ENCODE measurements at regions not wholly inside any gene's neighbourhood (a gene's known extent, or its start where the extent isn't known, plus 50 kb on each side); places are given as distances from the start of the nearest gene placed in this dataset.
A peak's percentile ranks its signal among the peaks of the same experiment; 100 is the strongest.
"Not testable (repeated sequence)": the region's sequence is repeated elsewhere in the genome, so short reads cannot be mapped to it uniquely, and the experiment has no call there.

- no peak overlapping the region for H3K4me3 Mint-ChIP-seq
Observed at GRCh38 chr1:73854527-73854926, 343.4 kb downstream of the LRRIQ3 start.

DNA sequence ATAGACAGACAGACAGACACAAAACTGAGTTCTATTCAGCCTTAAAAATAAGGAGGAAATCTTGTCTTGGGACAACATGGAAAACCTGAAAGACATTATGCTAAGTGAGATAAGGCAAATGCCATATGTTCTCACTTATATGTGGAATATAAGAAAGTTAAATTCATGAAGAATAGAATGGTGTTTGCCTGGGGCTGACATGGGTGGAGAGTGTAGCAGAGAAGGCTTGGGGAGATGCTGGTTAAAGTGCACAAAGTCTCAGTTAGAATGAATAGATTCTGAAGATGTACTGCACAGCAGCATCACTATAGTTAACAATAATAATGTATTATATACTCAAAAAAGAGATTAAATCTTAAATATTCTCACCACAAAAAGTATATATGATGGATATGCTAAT lies 355.5 kb downstream of the LRRIQ3 start:
- Mint-ChIP-seq H3K27ac (no peak overlapping the region), H3K4me3 (no peak overlapping the region), H3K27me3 (ENCODE audit: low read depth) (no peaks in the 10 kb centered on the region), H3K9me3 (no peaks in the 10 kb centered on the region), H3K36me3 (ENCODE audit: low read depth) (no peaks in the 10 kb centered on the region), H3K4me1 (no peaks in the 10 kb centered on the region)
- TF ChIP-seq, protein P1, sequence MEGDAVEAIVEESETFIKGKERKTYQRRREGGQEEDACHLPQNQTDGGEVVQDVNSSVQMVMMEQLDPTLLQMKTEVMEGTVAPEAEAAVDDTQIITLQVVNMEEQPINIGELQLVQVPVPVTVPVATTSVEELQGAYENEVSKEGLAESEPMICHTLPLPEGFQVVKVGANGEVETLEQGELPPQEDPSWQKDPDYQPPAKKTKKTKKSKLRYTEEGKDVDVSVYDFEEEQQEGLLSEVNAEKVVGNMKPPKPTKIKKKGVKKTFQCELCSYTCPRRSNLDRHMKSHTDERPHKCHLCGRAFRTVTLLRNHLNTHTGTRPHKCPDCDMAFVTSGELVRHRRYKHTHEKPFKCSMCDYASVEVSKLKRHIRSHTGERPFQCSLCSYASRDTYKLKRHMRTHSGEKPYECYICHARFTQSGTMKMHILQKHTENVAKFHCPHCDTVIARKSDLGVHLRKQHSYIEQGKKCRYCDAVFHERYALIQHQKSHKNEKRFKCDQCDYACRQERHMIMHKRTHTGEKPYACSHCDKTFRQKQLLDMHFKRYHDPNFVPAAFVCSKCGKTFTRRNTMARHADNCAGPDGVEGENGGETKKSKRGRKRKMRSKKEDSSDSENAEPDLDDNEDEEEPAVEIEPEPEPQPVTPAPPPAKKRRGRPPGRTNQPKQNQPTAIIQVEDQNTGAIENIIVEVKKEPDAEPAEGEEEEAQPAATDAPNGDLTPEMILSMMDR (IDR thresholded peaks at IDR 0.05; ENCODE audit: unreplicated experiment in 3 of 3) = no peak

More at GRCh38 chr1:73854527-73854926, 343.4 kb downstream of the LRRIQ3 start:
- no peaks in the 10 kb centered on the region for H3K4me1 Mint-ChIP-seq
- TF ChIP-seq, protein P1 (IDR thresholded peaks at IDR 0.05; ENCODE audit: unreplicated experiment in 3 of 3) = no peak
- H3K36me3 Mint-ChIP-seq (ENCODE audit: low read depth) = no peaks in the 10 kb centered on the region
- H3K9me3 Mint-ChIP-seq = no peaks in the 10 kb centered on the region
- no peaks in the 10 kb centered on the region for H3K27me3 Mint-ChIP-seq (ENCODE audit: low read depth)
- no peak overlapping the region for H3K27ac Mint-ChIP-seq

DNA sequence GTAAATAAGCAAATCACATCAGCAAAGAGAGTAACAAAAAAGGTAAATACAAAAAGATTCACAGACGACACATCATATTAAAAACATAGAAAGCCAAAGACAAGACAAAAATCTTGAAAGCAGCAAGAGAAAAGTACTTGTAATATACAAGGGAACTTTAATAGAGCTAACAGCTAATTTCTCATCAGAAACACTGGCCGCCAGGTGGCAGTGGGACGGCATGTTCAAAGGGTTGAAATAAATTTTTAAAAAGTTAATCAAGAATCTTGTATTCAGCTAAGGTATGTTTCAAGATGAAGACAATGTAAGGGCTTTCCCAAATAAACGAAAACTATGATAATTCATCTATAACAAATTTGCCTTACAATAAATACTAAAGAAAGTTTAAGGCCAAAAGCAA lies 358.1 kb downstream of the LRRIQ3 start:
- Mint-ChIP-seq H3K36me3 (ENCODE audit: low read depth) (no peaks in the 10 kb centered on the region), H3K27me3 (ENCODE audit: low read depth) (no peaks in the 10 kb centered on the region), H3K4me1 (no peaks in the 10 kb centered on the region), H3K4me3 (no peak overlapping the region), H3K9me3 (no peaks in the 10 kb centered on the region), H3K27ac (no peak overlapping the region)
- TF ChIP-seq, protein P1 (IDR thresholded peaks at IDR 0.05; ENCODE audit: unreplicated experiment in 3 of 3) = peak; percentile 29 to 54 (median 39)

DNA sequence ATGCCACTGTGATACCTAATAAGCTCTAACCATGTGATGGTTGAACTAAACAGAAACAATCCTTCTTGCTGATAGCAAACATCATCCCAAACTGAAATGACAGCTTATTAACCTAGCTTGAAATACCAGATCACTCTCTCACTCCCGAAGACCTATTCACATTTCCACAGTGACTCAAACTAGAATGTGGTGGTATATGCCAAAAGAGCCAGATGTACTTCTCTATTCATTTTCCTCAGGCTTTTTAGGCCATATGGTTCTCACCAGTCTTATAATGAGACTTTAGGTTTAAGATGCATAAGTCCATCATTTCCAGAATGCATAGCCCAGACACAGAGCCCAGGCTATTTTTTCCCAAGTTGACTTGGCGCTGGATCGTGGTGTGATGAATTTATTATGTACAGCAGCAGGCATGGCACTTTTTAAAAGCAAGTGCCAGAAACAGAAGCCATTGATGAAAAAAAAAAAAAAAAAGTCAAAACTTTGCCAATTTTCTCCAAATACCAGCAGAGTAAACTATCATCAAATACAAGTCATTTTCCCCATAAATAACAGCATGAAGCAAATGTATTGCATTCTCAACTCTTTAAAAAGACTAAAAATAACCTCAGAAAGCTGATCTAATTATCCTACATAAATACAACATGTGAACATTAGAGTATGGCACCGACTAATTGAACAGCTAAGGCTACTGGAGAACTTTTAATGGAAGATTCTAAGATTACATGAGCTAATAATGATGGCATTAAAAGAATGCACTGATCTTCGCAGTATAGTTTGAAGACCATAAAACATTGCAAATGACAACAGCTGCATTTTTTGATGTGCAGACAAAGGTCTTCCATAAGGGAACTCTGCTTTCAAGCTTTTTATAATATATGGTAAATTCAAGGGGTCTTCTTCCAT lies 365.4 kb downstream of the LRRIQ3 start:
- TF ChIP-seq, protein P1 (IDR thresholded peaks at IDR 0.05; ENCODE audit: unreplicated experiment in 3 of 3) = no peak
- peaks cover 14% of the 10 kb centered on the region for H3K4me1 Mint-ChIP-seq
- no peaks in the 10 kb centered on the region for H3K9me3 Mint-ChIP-seq
- H3K36me3 Mint-ChIP-seq (ENCODE audit: low read depth) = no peaks in the 10 kb centered on the region
- no peaks in the 10 kb centered on the region for H3K27me3 Mint-ChIP-seq (ENCODE audit: low read depth)
- no peak overlapping the region for H3K4me3 Mint-ChIP-seq
- no peak overlapping the region for H3K27ac Mint-ChIP-seq

GRCh38 chr1:73827283-73827682 lies 370.7 kb downstream of the LRRIQ3 start:
- H3K27me3 Mint-ChIP-seq (ENCODE audit: low read depth); H3K4me1 Mint-ChIP-seq; H3K36me3 Mint-ChIP-seq (ENCODE audit: low read depth); H3K4me3 Mint-ChIP-seq; H3K27ac Mint-ChIP-seq; H3K9me3 Mint-ChIP-seq: not testable (repeated sequence)

GRCh38 chr1:73824065-73824464 lies 373.9 kb downstream of the LRRIQ3 start:
- Mint-ChIP-seq H3K4me3 (no peak overlapping the region), H3K9me3 (no peaks in the 10 kb centered on the region), H3K36me3 (ENCODE audit: low read depth) (no peaks in the 10 kb centered on the region), H3K27me3 (ENCODE audit: low read depth) (no peaks in the 10 kb centered on the region), H3K4me1 (no peaks in the 10 kb centered on the region), H3K27ac (no peak overlapping the region)
- TF ChIP-seq, protein P1 (IDR thresholded peaks at IDR 0.05; ENCODE audit: unreplicated experiment in 3 of 3) = no peak

Measured in nephron (organoid).